ENCODE measurements at regions not wholly inside any gene's neighbourhood (a gene's known extent, or its start where the extent isn't known, plus 50 kb on each side); places are given as distances from the start of the nearest gene placed in this dataset.

DNA sequence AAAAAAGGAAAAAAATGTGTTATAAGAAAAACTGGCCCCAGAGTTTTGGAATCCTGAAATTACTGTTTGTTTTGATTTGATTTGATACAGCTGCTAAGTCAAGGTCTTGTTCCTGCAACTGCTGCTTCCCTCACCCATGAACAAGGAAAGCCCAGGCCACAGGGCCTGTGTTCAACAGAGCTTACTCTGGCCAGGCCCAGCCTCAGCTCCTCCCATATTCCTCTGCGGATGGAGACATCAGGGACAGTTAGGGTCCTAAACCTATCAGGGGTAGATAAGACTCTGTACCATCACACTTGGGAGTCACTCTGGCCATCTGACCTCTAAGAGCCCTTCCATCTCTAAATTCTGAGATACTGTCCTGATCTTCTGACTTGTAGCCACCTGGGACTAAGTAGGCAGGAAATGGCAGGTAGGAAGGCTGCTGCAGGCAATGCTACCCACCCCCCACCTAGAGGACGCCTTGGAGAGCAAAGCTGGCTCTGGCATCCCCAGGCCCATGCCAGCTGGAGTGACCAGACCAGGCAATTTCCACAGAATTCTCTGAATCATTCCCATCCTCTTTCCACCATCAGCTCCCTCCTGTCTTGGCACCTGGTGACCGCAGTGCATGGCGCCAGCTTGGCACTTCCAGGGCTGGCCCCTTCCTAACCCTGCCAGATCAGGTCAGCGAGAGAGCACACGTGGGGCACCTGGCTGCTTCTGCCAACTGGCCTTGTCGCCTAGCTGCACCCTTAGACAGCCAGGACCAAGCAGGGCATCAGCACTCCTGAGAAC, 58.0 kb upstream of the TMEM33 start:
- TF ChIP-seq, protein P1, sequence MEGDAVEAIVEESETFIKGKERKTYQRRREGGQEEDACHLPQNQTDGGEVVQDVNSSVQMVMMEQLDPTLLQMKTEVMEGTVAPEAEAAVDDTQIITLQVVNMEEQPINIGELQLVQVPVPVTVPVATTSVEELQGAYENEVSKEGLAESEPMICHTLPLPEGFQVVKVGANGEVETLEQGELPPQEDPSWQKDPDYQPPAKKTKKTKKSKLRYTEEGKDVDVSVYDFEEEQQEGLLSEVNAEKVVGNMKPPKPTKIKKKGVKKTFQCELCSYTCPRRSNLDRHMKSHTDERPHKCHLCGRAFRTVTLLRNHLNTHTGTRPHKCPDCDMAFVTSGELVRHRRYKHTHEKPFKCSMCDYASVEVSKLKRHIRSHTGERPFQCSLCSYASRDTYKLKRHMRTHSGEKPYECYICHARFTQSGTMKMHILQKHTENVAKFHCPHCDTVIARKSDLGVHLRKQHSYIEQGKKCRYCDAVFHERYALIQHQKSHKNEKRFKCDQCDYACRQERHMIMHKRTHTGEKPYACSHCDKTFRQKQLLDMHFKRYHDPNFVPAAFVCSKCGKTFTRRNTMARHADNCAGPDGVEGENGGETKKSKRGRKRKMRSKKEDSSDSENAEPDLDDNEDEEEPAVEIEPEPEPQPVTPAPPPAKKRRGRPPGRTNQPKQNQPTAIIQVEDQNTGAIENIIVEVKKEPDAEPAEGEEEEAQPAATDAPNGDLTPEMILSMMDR (IDR thresholded peaks at IDR 0.05; ENCODE audit: low read depth, low read length, poor library complexity, severe bottlenecking), result no peak
- TF ChIP-seq EZH2phosphoT487 (IDR thresholded peaks at IDR 0.05; ENCODE audit: borderline replicate concordance, low read length), result no peak

Data from DOHH2 (cell line).